Liver (tissue), 8 donors: ENCODE measurements at regions not wholly inside any gene's neighbourhood (a gene's known extent, or its start where the extent isn't known, plus 50 kb on each side); places are given as distances from the start of the nearest gene placed in this dataset.

Source experiments
- DNase-seq: peaks from one replicate; pipeline ENCODE4 v3.0.0-alpha.2; 2017; ENCODE audit warnings: low spot score
- H3K27ac ChIP-seq, 2 donors: one replicate each; pipeline ENCODE4 v1.7.0; 2013; ENCODE audit warnings: inconsistent platforms in 2 of 2, low read length in 2 of 2, control low read depth in 1 of 2, low read depth in 1 of 2, mild to moderate bottlenecking in 1 of 2
- H3K27me3 ChIP-seq, 4 donors: one replicate each; pipeline versions ENCODE4 v1.6.1 to v1.7.0; 2013; ENCODE audit warnings: low read length in 3 of 4, inconsistent platforms in 1 of 4, mild to moderate bottlenecking in 1 of 4, moderate library complexity in 1 of 4; ENCODE audit not compliant: control insufficient read depth in 4 of 4, insufficient read depth in 4 of 4
- H3K36me3 ChIP-seq, 4 donors: one replicate each; pipeline versions ENCODE4 v1.6.1 to v1.7.0; 2013; ENCODE audit warnings: low read length in 3 of 4, mild to moderate bottlenecking in 3 of 4, low read depth in 1 of 4, moderate library complexity in 1 of 4; ENCODE audit not compliant: control insufficient read depth in 4 of 4, insufficient read depth in 3 of 4
- H3K4me1 ChIP-seq, 4 donors: one replicate each; pipeline versions ENCODE4 v1.6.1 to v1.7.0; 2013; ENCODE audit warnings: low read length in 3 of 4, mild to moderate bottlenecking in 3 of 4, moderate library complexity in 1 of 4; ENCODE audit not compliant: control insufficient read depth in 4 of 4, insufficient read depth in 4 of 4
- H3K4me3 ChIP-seq, 3 donors: one replicate each; pipeline versions ENCODE4 v1.6.1 to v1.7.0; 2013; ENCODE audit warnings: low read length in 3 of 3, control low read depth in 1 of 3, low read depth in 1 of 3, mild to moderate bottlenecking in 1 of 3
- H3K9ac ChIP-seq, 2 donors: one replicate each; pipeline ENCODE4 v1.7.0; 2013; ENCODE audit warnings: low read length in 2 of 2, mild to moderate bottlenecking in 2 of 2, moderate library complexity in 2 of 2, control low read depth in 1 of 2, low read depth in 1 of 2
- H3K9me3 ChIP-seq, 4 donors: one replicate each; pipeline versions ENCODE4 v1.6.1 to v1.7.0; 2013; ENCODE audit warnings: low read length in 3 of 4; ENCODE audit not compliant: control insufficient read depth in 4 of 4
- FOXA1 ChIP-seq: IDR thresholded peaks from 2 replicates; pipeline ENCODE4 v1.6.1; 2016; ENCODE audit warnings: antibody characterized with exemption
- GABPA ChIP-seq, 2 donors: IDR thresholded peaks in 1 of 2; conservative IDR thresholded peaks in 1 of 2; 2 replicates each; pipeline ENCODE4 v1.6.1; 2016; ENCODE audit warnings: antibody characterized with exemption in 2 of 2, mild to moderate bottlenecking in 1 of 2, moderate library complexity in 1 of 2
- HNF4A ChIP-seq, 2 donors: conservative IDR thresholded peaks; 2 replicates each; pipeline ENCODE4 v1.6.1; 2016; ENCODE audit warnings: antibody characterized with exemption in 2 of 2, mild to moderate bottlenecking in 2 of 2
- JUND ChIP-seq, 2 donors: IDR thresholded peaks; 2 replicates each; pipeline ENCODE4 v1.6.1; 2016; ENCODE audit warnings: antibody characterized with exemption in 2 of 2
- RAD21 ChIP-seq, 2 donors: IDR thresholded peaks; 2 replicates each; pipeline ENCODE4 v1.6.1; 2016; ENCODE audit warnings: antibody characterized with exemption in 2 of 2, mild to moderate bottlenecking in 2 of 2
- SP1 ChIP-seq: IDR thresholded peaks from 2 replicates; pipeline ENCODE4 v1.6.1; 2018; ENCODE audit warnings: antibody characterized with exemption, mild to moderate bottlenecking
- TAF1 ChIP-seq: conservative IDR thresholded peaks from 2 replicates; pipeline ENCODE4 v1.6.1; 2016; ENCODE audit warnings: antibody characterized with exemption, mild to moderate bottlenecking
- WGBS: extraction: QIAGEN DNeasy Blood & Tissue Kit; methylation state at CpG from one replicate; pipeline ENCODE4 v1.1.7; 2013; 5-methylcytosine and 5-hydroxymethylcytosine counted together
- TF ChIP-seq, protein P1 (sequence below): IDR thresholded peaks from 2 replicates; pipeline ENCODE4 v1.6.1; 2016; ENCODE audit warnings: antibody characterized with exemption
- TF ChIP-seq, protein P2 (sequence below): fragments of 150-350 bp; IDR thresholded peaks from 2 replicates; pipeline ENCODE4 v1.5.1; 2017; ENCODE audit warnings: improper control_type of control experiment, low read depth, low read length; ENCODE audit not compliant: missing input control
- TF ChIP-seq, protein P3 (sequence below): IDR thresholded peaks from 2 replicates; pipeline ENCODE4 v1.6.1; 2016; ENCODE audit warnings: antibody characterized with exemption
- donor health status: healthy.
- donor health status: healthy.
- donor health status: healthy.
- donor health status: healthy.
- donor health status: healthy.

DNA sequence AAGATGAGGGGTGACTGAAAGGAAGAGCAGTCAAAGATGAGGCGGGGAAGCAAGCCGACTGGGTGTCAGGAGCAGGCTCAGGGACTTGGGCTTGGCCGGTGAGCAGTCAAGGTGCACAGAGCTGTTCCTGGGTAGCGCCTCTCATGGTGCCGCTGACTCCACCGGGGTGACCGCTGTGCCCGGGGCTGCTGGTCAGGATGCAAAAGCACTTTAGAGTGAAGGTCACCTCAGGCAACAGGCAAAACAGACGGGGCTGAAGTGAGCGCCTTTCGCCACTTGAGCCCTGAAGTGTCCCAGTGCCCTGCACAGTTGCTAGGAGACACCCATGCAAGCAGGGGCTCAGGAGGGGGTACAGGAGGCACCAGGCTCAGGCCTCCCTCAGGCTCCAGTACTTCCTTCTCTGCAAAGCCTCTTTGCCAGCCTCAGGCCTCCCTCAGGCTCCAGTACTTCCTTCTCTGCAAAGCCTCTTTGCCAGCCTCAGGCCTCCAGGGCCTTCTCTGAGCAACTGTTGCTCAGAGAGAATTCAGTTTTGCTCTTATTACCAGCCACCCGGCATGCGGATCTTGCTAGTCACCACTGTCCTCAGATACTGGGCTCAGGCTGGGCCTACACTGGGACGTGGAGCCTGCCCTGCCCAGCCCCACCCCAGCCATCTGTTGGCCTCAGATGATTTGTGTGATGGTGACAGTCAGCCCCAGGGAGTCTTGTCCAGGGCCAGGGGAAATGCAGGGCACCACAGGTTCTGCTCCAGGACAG, 99.7 kb upstream of the IRF2BP2 start:
- Histone ChIP-seq H3K27me3 (no peaks in the 10 kb centered on the region), H3K4me1 (peaks cover 2 to 19% (median 6%) of the 10 kb centered on the region in 4 donors), H3K9ac (no peak overlapping the region), H3K4me3 (no peak overlapping the region), H3K27ac (no peak overlapping the region), H3K9me3 (no peaks in the 10 kb centered on the region), H3K36me3 (no peaks in the 10 kb centered on the region)
- WGBS: 94% methylated on average over 14 of the region's 14 CpGs
- DNase-seq: peak; percentile 75
- no peak for TF ChIP-seq HNF4A (conservative IDR thresholded peaks at IDR 0.05)
- TF ChIP-seq, protein P1, sequence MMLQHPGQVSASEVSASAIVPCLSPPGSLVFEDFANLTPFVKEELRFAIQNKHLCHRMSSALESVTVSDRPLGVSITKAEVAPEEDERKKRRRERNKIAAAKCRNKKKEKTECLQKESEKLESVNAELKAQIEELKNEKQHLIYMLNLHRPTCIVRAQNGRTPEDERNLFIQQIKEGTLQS: no peak
- TF ChIP-seq, protein P2, sequence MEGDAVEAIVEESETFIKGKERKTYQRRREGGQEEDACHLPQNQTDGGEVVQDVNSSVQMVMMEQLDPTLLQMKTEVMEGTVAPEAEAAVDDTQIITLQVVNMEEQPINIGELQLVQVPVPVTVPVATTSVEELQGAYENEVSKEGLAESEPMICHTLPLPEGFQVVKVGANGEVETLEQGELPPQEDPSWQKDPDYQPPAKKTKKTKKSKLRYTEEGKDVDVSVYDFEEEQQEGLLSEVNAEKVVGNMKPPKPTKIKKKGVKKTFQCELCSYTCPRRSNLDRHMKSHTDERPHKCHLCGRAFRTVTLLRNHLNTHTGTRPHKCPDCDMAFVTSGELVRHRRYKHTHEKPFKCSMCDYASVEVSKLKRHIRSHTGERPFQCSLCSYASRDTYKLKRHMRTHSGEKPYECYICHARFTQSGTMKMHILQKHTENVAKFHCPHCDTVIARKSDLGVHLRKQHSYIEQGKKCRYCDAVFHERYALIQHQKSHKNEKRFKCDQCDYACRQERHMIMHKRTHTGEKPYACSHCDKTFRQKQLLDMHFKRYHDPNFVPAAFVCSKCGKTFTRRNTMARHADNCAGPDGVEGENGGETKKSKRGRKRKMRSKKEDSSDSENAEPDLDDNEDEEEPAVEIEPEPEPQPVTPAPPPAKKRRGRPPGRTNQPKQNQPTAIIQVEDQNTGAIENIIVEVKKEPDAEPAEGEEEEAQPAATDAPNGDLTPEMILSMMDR: no peak

DNA sequence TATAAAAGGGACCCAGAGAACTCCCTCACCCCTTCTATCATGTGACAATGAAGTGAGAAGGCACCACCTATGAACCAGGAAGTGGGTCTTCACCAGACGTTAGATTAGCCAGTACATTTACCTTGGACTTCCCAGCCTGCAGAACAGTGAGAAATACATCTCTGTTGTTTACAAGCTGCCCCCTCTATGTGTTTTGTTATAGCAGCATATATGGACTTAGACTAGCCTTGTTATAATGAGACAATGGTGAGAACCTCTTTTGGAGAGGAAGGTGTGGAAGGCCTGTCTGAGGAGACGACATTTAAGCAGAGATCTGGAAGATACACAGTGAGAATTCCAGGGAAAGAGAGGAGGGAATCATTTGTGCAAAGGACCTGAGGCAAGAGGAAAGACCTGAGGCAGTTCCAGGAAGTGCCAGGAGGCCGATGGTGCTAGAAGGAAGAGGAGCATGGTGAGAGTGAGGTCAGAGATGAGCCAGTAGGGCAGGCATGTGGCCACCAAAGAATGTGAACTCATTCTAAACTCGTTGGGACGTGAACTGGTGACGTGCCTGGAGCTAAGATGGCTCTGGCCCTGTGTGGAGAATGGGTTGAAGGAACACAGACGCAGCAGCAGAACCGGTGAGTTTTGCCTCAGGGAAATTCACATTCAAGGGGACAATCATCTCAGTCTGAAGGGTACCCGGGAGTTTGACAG, 98.9 kb upstream of the IRF2BP2 start:
- H3K9me3 ChIP-seq: no peaks in the 10 kb centered on the region
- no peaks in the 10 kb centered on the region for H3K36me3 ChIP-seq
- WGBS: 94% methylated on average over 9 of the region's 9 CpGs
- no peaks in the 10 kb centered on the region for H3K27me3 ChIP-seq
- no peak overlapping the region for H3K4me3 ChIP-seq
- TF ChIP-seq, protein P3, sequence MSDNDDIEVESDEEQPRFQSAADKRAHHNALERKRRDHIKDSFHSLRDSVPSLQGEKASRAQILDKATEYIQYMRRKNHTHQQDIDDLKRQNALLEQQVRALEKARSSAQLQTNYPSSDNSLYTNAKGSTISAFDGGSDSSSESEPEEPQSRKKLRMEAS: no peak
- TF ChIP-seq FOXA1 (no peak), TAF1 (no peak)
- no peak overlapping the region for H3K27ac ChIP-seq
- no peak for DNase-seq
- no peak overlapping the region for H3K9ac ChIP-seq
- peaks cover 2 to 19% (median 6%) of the 10 kb centered on the region in 4 donors for H3K4me1 ChIP-seq

DNA sequence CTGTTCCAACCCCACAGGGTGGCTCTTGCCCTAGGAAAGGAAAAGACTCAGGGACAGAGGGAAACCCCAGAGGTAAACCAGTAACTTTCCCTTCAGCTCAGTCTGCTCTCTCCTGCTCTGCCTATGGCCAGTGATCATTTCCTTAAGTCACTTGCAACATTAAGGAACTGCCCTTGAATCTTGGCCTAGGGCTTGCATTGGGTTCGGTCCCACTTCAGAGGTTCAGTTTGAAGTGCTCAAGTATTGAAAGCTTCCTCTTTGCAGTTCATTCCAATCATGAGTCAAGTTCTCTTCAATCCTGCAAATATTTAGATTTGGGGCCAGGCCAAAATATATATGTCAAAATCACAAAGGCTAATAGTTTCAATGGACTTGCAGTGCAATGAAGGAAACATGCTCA, 97.7 kb upstream of the IRF2BP2 start:
- no peaks in the 10 kb centered on the region for H3K27me3 ChIP-seq
- no peak overlapping the region for H3K4me3 ChIP-seq
- 87% methylated on average over 1 of the region's 1 CpG for WGBS
- H3K4me1 ChIP-seq: peaks cover 0 to 8% (median 0%) of the 10 kb centered on the region in 4 donors
- H3K27ac ChIP-seq: no peak overlapping the region
- no peak for DNase-seq
- H3K9me3 ChIP-seq: no peaks in the 10 kb centered on the region
- no peak overlapping the region for H3K9ac ChIP-seq
- H3K36me3 ChIP-seq: no peaks in the 10 kb centered on the region
- TF ChIP-seq HNF4A (conservative IDR thresholded peaks at IDR 0.05) (no peak), JUND (IDR thresholded peaks at IDR 0.05) (no peak), GABPA (IDR thresholded peaks at IDR 0.05 in 1 of 2, conservative IDR thresholded peaks at IDR 0.05 in 1 of 2) (no peak), RAD21 (IDR thresholded peaks at IDR 0.05) (no peak), SP1 (no peak)
